Epithelial cell of proximal tubule (primary cell): ENCODE measurements at regions not wholly inside any gene's neighbourhood (a gene's known extent, or its start where the extent isn't known, plus 50 kb on each side); places are given as distances from the start of the nearest gene placed in this dataset.

Experiments used
- DNase-seq: peaks from one replicate; pipeline ENCODE4 v3.0.0-alpha.2; 2011; ENCODE audit warnings: low read depth
- H3K4me3 ChIP-seq: 2 replicates; pipeline ENCODE4 v1.5.1; 2011; ENCODE audit warnings: low read depth, mild to moderate bottlenecking, low read length
- CTCF ChIP-seq: conservative IDR thresholded peaks from 2 replicates; pipeline ENCODE4 v1.5.1; 2012; ENCODE audit warnings: low read depth, mild to moderate bottlenecking, low read length

- DNase-seq: no peak
- no peak for TF ChIP-seq CTCF
- no peak overlapping the region for H3K4me3 ChIP-seq
Measured at GRCh38 chr9:93391898-93392297, 59.6 kb upstream of the FAM120A start.

- DNase-seq: no peak
- H3K4me3 ChIP-seq: no peak overlapping the region
- no peak for TF ChIP-seq CTCF
Measured at GRCh38 chr9:93392974-93393373, 58.5 kb upstream of the FAM120A start.
